ENCODE measurements at regions not wholly inside any gene's neighbourhood (a gene's known extent, or its start where the extent isn't known, plus 50 kb on each side); places are given as distances from the start of the nearest gene placed in this dataset.

- TF ChIP-seq REST (IDR thresholded peaks at IDR 0.05; ENCODE audit: low read depth): no peak
- no peak for TF ChIP-seq TEAD4 (IDR thresholded peaks at IDR 0.05)
- no peak for TF ChIP-seq TAF1 (IDR thresholded peaks at IDR 0.05; ENCODE audit: low read depth)
- no peak for TF ChIP-seq CEBPB (IDR thresholded peaks at IDR 0.05)
- no peak for TF ChIP-seq EP300 (IDR thresholded peaks at IDR 0.05; ENCODE audit: borderline replicate concordance)
- no peak for TF ChIP-seq MAX (IDR thresholded peaks at IDR 0.05)
- no peak for TF ChIP-seq FOXM1 (IDR thresholded peaks at IDR 0.05; ENCODE audit: borderline replicate concordance, low read depth)
Measured at GRCh38 chr12:132385923-132386751, 56.7 kb upstream of the GALNT9 start.
